Loucy (cell line): ENCODE measurements at regions not wholly inside any gene's neighbourhood (a gene's known extent, or its start where the extent isn't known, plus 50 kb on each side); places are given as distances from the start of the nearest gene placed in this dataset.

Experiments
- EZH2phosphoT487 ChIP-seq: fragments of 200-600 bp; IDR thresholded peaks from 2 replicates; pipeline ENCODE4 v1.6.1; 2018; ENCODE audit warnings: antibody characterized with exemption, mild to moderate bottlenecking, moderate library complexity, borderline replicate concordance
- TF ChIP-seq, protein P1 (sequence below): fragments of 200-600 bp; sonication (generic); conservative IDR thresholded peaks from 2 replicates; pipeline ENCODE4 v1.5.1; 2014; ENCODE audit warnings: mild to moderate bottlenecking, antibody characterized with exemption, low read length

- TF ChIP-seq, protein P1, sequence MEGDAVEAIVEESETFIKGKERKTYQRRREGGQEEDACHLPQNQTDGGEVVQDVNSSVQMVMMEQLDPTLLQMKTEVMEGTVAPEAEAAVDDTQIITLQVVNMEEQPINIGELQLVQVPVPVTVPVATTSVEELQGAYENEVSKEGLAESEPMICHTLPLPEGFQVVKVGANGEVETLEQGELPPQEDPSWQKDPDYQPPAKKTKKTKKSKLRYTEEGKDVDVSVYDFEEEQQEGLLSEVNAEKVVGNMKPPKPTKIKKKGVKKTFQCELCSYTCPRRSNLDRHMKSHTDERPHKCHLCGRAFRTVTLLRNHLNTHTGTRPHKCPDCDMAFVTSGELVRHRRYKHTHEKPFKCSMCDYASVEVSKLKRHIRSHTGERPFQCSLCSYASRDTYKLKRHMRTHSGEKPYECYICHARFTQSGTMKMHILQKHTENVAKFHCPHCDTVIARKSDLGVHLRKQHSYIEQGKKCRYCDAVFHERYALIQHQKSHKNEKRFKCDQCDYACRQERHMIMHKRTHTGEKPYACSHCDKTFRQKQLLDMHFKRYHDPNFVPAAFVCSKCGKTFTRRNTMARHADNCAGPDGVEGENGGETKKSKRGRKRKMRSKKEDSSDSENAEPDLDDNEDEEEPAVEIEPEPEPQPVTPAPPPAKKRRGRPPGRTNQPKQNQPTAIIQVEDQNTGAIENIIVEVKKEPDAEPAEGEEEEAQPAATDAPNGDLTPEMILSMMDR: no peak
- no peak for TF ChIP-seq EZH2phosphoT487
Measured at GRCh38 chr1:65083263-65083896, 64.6 kb upstream of the AK4 start.
